ENCODE measurements at regions not wholly inside any gene's neighbourhood (a gene's known extent, or its start where the extent isn't known, plus 50 kb on each side); places are given as distances from the start of the nearest gene placed in this dataset.

GRCh38 chr20:4476903-4477500, 209.3 kb upstream of the PRNP start:
- no peak overlapping the region for H3K4me2 ChIP-seq
- CTCF ChIA-PET: no interaction called here
- no peak for TF ChIP-seq PHF8 (IDR thresholded peaks at IDR 0.05; ENCODE audit: borderline replicate concordance, low read depth)
- no peak for TF ChIP-seq RARB (CRISPR knock-in tag; IDR thresholded peaks at IDR 0.05)
- no peak for TF ChIP-seq HDAC2 (IDR thresholded peaks at IDR 0.05)
- no peak for TF ChIP-seq ESRRA (IDR thresholded peaks at IDR 0.05; ENCODE audit: borderline replicate concordance, low read length)
- no peak for TF ChIP-seq KDM1A (IDR thresholded peaks at IDR 0.05; ENCODE audit: low read depth)
- TF ChIP-seq E2F6 (IDR thresholded peaks at IDR 0.05; ENCODE audit: borderline replicate concordance, low read depth): no peak
- no peak for TF ChIP-seq CHD4 (IDR thresholded peaks at IDR 0.05; ENCODE audit: borderline replicate concordance)
- H3K4me3 ChIP-seq: no peak overlapping the region
- DNase-seq (ENCODE audit: low read depth in 1 of 2, low spot score in 1 of 2) (no peak), ATAC-seq (no peak), FAIRE-seq (no peak)
- no peaks in the 10 kb centered on the region for H3K9me3 ChIP-seq
- POLR2A ChIA-PET: no interaction called here
- no peak overlapping the region for H3K27ac ChIP-seq
- WGBS (ENCODE audit: missing lambda C conversion rate): 73% methylated on average over 4 of the region's 4 CpGs
- no peaks in the 10 kb centered on the region for H3K4me1 ChIP-seq

GRCh38 chr20:4472906-4473305, 213.3 kb upstream of the PRNP start:
- CTCF ChIA-PET: interaction anchor here (1.5 kb wide), 1 partner anchor 122 kb away, joined by 3 read pairs; no protein-coding TSS in a partner anchor
- no peaks in the 10 kb centered on the region for H3K4me1 ChIP-seq
- TF ChIP-seq ZNF302 (CRISPR knock-in tag; IDR thresholded peaks at IDR 0.05) (no peak), JUN (IDR thresholded peaks at IDR 0.05) (no peak), ZSCAN20 (CRISPR knock-in tag; IDR thresholded peaks at IDR 0.05) (no peak), HEYL (CRISPR knock-in tag; IDR thresholded peaks at IDR 0.05) (no peak), ZC3H11A (IDR thresholded peaks at IDR 0.05) (no peak), ELK1 (IDR thresholded peaks at IDR 0.05; ENCODE audit: low read depth, low read length) (no peak), E2F6 (IDR thresholded peaks at IDR 0.05; ENCODE audit: borderline replicate concordance, low read depth) (no peak)
- 72% methylated on average over 2 of the region's 2 CpGs for WGBS (ENCODE audit: missing lambda C conversion rate)
- ATAC-seq: no peak
- no peak overlapping the region for H3K4me2 ChIP-seq
- no peak for DNase-seq (ENCODE audit: low read depth in 1 of 2, low spot score in 1 of 2)
- H3K4me3 ChIP-seq: no peak overlapping the region
- FAIRE-seq: no peak
- no peak overlapping the region for H3K27ac ChIP-seq
- H3K9me3 ChIP-seq: no peaks in the 10 kb centered on the region
- POLR2A ChIA-PET: no interaction called here

- DNase-seq (ENCODE audit: low read depth in 1 of 2, low spot score in 1 of 2): no peak
- FAIRE-seq: no peak
- Histone ChIP-seq H3K4me1 (no peaks in the 10 kb centered on the region), H3K4me3 (no peak overlapping the region), H3K9me3 (no peaks in the 10 kb centered on the region), H3K4me2 (no peak overlapping the region), H3K27ac (no peak overlapping the region)
- no peak for TF ChIP-seq JUN (IDR thresholded peaks at IDR 0.05)
- no peak for TF ChIP-seq RFX5 (IDR thresholded peaks at IDR 0.05)
- no peak for TF ChIP-seq ZSCAN20 (CRISPR knock-in tag; IDR thresholded peaks at IDR 0.05)
- TF ChIP-seq PHF8 (IDR thresholded peaks at IDR 0.05; ENCODE audit: borderline replicate concordance, low read depth): no peak
- no peak for TF ChIP-seq USF2 (IDR thresholded peaks at IDR 0.05)
- TF ChIP-seq FOSB (CRISPR knock-in tag; IDR thresholded peaks at IDR 0.05): no peak
- no peak for TF ChIP-seq HES2 (IDR thresholded peaks at IDR 0.05)
- TF ChIP-seq RAD21 (conservative IDR thresholded peaks at IDR 0.05 in 1 of 2, IDR thresholded peaks at IDR 0.05 in 1 of 2): no peak
- WGBS (ENCODE audit: missing lambda C conversion rate): 63% methylated on average over 4 of the region's 4 CpGs
- CTCF ChIA-PET: interaction anchor here (1.8 kb wide), 1 partner anchor 121 kb away, joined by 4 read pairs; no protein-coding TSS in a partner anchor
- ATAC-seq: no peak
- POLR2A ChIA-PET: no interaction called here
Observed at GRCh38 chr20:4471221-4471620, 215.0 kb upstream of the PRNP start.

Measured in A549 (cell line).